Pancreas (tissue), 10 donors: ENCODE measurements at regions not wholly inside any gene's neighbourhood (a gene's known extent, or its start where the extent isn't known, plus 50 kb on each side); places are given as distances from the start of the nearest gene placed in this dataset.

ENCODE experiments used
- ATAC-seq, 4 donors: fragments of 200-7000 bp; cut with Tn5 transposase; one replicate each; pipeline versions ENCODE4 v1.8.0 to v1.9.1; 2020; ENCODE audit warnings: mild to moderate bottlenecking in 4 of 4, moderate library complexity in 4 of 4
- DNase-seq, 6 donors: peaks; one replicate each; pipeline ENCODE4 v3.0.0-alpha.2; 2020
- FAIRE-seq: peaks from 2 replicates; lab custom pipeline; 2012; peaks lifted over from hg19 to GRCh38; lab: Jason Lieb, UNC
- H3K27ac ChIP-seq, 4 donors: fragments of 200-600 bp; sonication (generic); 1 replicate in 3 of 4; 2 replicates in 1 of 4; pipeline versions ENCODE4 v1.5.0 to v1.8.0; 2020
- H3K27me3 ChIP-seq, 4 donors: fragments of 200-600 bp; one replicate each; pipeline ENCODE4 v1.8.0; 2021
- H3K36me3 ChIP-seq, 3 donors: fragments of 200-600 bp; sonication (generic) in 1 of 3; one replicate each; pipeline versions ENCODE4 v1.5.0 to v1.8.0; 2020 to 2021
- H3K4me1 ChIP-seq, 3 donors: fragments of 200-600 bp; one replicate each; pipeline ENCODE4 v1.8.0; 2021
- H3K4me3 ChIP-seq, 4 donors: fragments of 200-600 bp; sonication (generic) in 2 of 4; one replicate each; pipeline versions ENCODE4 v1.5.0 to v1.8.0; 2020 to 2021
- H3K9me3 ChIP-seq, 4 donors: fragments of 200-600 bp; one replicate each; pipeline ENCODE4 v1.8.0; 2021
- CTCF ChIP-seq, 4 donors: fragments of 200-600 bp; sonication (generic) in 3 of 4; IDR thresholded peaks; one replicate each; pipeline versions ENCODE4 v1.5.0 to v1.8.0; 2021; ENCODE audit warnings: antibody characterized with exemption in 4 of 4
- WGBS, 2 donors: extraction: QIAGEN DNeasy Blood & Tissue Kit; methylation state at CpG; one replicate each; pipeline ENCODE4 v1.1.7; 2013; 5-methylcytosine and 5-hydroxymethylcytosine counted together
- intact Hi-C, 3 donors: fragments of 100-400 bp; cut with DNase I; formaldehyde crosslinking; loops; one replicate each; pipeline versions ENCODE4 v1.11.1 to v1.14.2; 2022
- donor health status: healthy with polysubstance abuse.
- donor health status: DM: no; HTN: no; CAD: no; lungs with moderate emphysema.
- donor health status: DM: no; HTN: no; CAD: no.
- donor health status: control.
- donor health status: control.
- donor health status: Bipolar disorder and iron deficiency.
- donor health status: DM: yes; HTN: yes; CAD: no.
- donor health status: DM: no; HTN: no; CAD: no.
- donor health status: DM: no; HTN: no; CAD: no.
- donor health status: DM: yes; HTN: yes; CAD: no.

DNA sequence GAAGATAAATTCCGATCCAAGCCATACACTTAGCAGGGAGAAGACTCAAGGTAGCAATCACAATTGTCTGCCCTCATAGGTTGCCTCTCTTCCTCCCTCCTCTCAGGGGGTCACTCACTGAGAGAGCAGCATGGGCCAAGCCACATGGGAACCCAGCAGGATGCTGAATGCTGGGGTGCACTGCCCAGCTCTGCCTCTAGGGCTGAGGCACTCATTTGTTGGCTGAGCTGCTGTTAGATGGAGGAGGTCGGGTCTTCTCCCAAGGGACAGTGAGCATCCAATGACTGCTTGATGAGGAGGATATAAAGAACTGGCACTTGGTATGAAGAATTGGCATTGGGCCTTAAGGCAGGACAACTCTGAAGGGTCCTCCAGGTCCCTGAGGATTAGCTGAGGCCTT lies 418.8 kb downstream of the SIPA1L2 start:
- no peak for TF ChIP-seq CTCF (IDR thresholded peaks at IDR 0.05)
- ATAC-seq, result no peak
- 79 to 95% methylated on average over 2 of the region's 2 CpGs for WGBS, 2 donors
- intact Hi-C loops, result no loop called here
- Histone ChIP-seq H3K4me3 (no peak overlapping the region), H3K27ac (no peak overlapping the region), H3K36me3 (no peaks in the 10 kb centered on the region), H3K9me3 (no peaks in the 10 kb centered on the region), H3K4me1 (no peaks in the 10 kb centered on the region), H3K27me3 (no peaks in the 10 kb centered on the region)
- DNase-seq, result no peak
- no peak for FAIRE-seq

DNA sequence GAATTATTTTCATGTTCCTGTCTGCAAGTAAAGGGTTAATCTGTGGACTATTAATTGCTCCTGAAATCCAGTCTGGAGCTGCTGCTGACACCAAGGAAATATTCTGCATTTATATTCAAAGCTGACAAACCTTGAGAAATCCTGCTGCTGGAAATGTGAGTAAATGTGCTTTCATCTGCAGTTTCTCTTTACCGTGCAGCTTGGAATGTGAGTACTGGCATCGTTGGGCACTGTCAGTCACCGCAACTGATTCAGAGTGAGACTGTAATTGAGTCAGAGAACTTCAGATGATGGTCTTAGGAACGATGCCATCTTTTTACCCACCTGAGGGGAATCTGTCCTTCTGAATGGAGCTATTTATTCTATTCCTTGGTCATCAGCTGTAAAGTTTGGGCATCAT lies 420.6 kb downstream of the SIPA1L2 start:
- ATAC-seq (no peak), DNase-seq (no peak), FAIRE-seq (no peak)
- intact Hi-C loops, result no loop called here
- H3K27me3 ChIP-seq, result no peaks in the 10 kb centered on the region
- 32 to 54% methylated on average over 4 of the region's 4 CpGs for WGBS, 2 donors
- H3K27ac ChIP-seq, result no peak overlapping the region
- H3K4me3 ChIP-seq, result no peak overlapping the region
- H3K9me3 ChIP-seq, result no peaks in the 10 kb centered on the region
- H3K4me1 ChIP-seq, result no peaks in the 10 kb centered on the region
- H3K36me3 ChIP-seq, result no peaks in the 10 kb centered on the region
- TF ChIP-seq CTCF (IDR thresholded peaks at IDR 0.05), result no peak

DNA sequence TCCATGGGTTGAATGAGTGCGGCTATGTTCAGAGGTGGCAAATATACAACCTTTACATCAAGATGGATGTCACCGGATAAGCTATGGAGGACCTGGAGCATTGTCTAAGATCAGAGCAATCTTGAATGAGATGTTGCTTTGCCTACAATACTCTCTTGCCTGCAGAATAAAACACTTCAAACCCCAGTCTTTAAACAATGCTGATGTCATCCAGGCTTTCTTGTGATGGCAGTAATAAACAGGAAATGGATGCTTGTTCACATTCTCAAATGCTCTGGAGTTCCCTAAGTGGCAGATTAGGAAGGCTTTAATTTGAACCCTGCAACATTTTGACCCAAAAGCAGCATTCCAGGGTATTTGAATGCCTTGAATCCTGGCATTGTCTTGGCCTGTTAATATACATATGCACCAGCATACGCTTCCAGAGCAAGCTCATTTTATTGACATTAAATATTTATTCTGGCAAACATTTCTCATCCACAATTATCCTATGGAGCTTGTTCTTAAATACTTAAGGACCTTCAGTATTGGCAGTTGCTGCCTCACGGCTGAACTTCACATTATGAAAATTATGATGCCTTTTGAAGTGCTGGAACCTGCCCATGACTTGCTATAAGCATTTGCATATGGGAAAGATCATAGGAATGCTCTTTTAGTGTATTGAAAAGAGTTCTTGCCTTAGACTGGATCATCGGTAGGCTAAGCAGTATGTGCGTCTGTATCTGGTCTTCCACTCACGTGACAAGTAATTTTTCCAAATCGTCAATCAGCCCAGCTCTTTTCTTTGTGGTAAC lies 422.7 kb downstream of the SIPA1L2 start:
- no peaks in the 10 kb centered on the region for H3K36me3 ChIP-seq
- H3K4me1 ChIP-seq, result no peaks in the 10 kb centered on the region
- no peaks in the 10 kb centered on the region for H3K27me3 ChIP-seq
- no peak overlapping the region for H3K27ac ChIP-seq
- intact Hi-C loops, result no loop called here
- H3K9me3 ChIP-seq, result no peaks in the 10 kb centered on the region
- no peak for TF ChIP-seq CTCF (IDR thresholded peaks at IDR 0.05)
- H3K4me3 ChIP-seq, result no peak overlapping the region
- ATAC-seq, result no peak
- FAIRE-seq, result no peak
- WGBS, 2 donors, result 76 to 80% methylated on average over 8 of the region's 8 CpGs
- DNase-seq, result no peak

DNA sequence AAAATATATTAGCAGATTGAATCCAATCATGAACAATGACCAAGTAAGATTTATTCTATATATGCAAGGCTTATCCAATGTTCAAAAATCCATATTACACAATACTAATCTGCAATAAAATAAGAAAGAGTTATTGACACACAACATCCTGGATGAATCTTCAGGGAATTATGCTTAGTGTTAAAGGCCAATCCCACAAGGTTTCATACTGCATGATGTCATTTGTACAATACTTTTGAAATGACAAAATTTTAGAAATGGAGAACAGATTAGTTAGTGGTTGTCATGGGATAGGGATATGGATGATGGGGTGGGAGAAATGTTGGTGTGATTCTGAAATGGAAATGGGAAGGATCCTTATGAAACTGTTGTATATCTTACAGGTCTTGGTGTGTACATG lies 425.7 kb downstream of the SIPA1L2 start:
- DNase-seq, result no peak
- Histone ChIP-seq H3K27ac (no peak overlapping the region), H3K4me1 (no peaks in the 10 kb centered on the region), H3K4me3 (no peak overlapping the region), H3K36me3 (no peaks in the 10 kb centered on the region), H3K9me3 (no peaks in the 10 kb centered on the region), H3K27me3 (no peaks in the 10 kb centered on the region)
- no peak for TF ChIP-seq CTCF (IDR thresholded peaks at IDR 0.05)
- ATAC-seq, result no peak
- FAIRE-seq, result no peak
- intact Hi-C loops, result no loop called here

GRCh38 chr1:232201024-232201423 lies 428.9 kb downstream of the SIPA1L2 start:
- Histone ChIP-seq H3K4me3 (no peak overlapping the region), H3K36me3 (no peaks in the 10 kb centered on the region), H3K9me3 (no peaks in the 10 kb centered on the region), H3K27me3 (no peaks in the 10 kb centered on the region), H3K4me1 (no peaks in the 10 kb centered on the region), H3K27ac (no peak overlapping the region)
- 80 to 89% methylated on average over 7 of the region's 7 CpGs for WGBS, 2 donors
- TF ChIP-seq CTCF (IDR thresholded peaks at IDR 0.05), result no peak
- intact Hi-C loops, result no loop called here
- no peak for FAIRE-seq
- ATAC-seq, result no peak
- DNase-seq, result no peak
